Stimulated activated CD4-positive, alpha-beta T cell treated with anti-CD3 and anti-CD28 coated beads, Interleukin-12 subunit alpha, Interleukin-12 subunit beta, amount 100 ng/mL, for 4 hours (primary cell): ENCODE measurements at regions not wholly inside any gene's neighbourhood (a gene's known extent, or its start where the extent isn't known, plus 50 kb on each side); places are given as distances from the start of the nearest gene placed in this dataset.
"Not testable (repeated sequence)": the region's sequence is repeated elsewhere in the genome, so short reads cannot be mapped to it uniquely, and the experiment has no call there.

Source experiments
- DNase-seq: peaks from one replicate; pipeline ENCODE4 v3.0.0-alpha.2; 2020

DNA sequence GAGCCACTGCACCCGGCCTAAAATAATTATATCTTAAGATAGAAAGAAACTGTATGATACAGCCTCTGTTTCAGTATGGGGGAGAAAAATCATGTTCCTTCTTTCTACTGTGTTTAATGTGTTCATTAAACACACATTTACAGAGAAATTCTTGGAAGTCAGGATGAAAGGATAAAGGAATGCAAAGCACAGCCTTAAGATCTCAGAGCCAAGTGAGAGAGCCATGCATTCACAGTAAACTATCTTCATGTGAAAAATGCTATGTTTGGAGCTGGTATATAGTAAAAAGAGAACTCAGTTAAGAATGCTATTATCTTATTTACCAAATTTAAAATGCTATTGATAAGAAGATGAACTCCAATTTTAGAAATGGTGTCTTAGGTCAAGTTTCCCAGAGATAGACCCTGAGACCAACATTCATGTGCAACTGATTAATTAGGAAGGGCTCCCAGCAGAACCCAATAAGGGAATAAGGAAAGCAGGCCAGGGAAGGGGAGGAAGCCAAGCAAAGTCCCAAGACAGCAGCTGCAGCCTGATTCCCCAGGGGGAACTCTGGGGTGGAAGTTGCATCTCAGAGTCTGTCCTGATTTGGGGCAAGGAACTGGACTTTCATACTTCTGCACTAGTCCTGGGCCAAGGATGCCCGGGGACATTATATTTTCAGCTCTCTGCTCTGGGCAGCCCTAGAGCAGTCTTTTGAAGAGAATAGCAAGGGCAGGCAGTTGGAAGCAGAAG, 130.0 kb upstream of the ZNF648 start:
- no peak for DNase-seq

- no peak for DNase-seq
These were observed 128.1 kb upstream of the ZNF648 start for GRCh38 chr1:182189535-182190066.

- no peak for DNase-seq
These were observed 125.2 kb upstream of the ZNF648 start for GRCh38 chr1:182186757-182187146.

DNA sequence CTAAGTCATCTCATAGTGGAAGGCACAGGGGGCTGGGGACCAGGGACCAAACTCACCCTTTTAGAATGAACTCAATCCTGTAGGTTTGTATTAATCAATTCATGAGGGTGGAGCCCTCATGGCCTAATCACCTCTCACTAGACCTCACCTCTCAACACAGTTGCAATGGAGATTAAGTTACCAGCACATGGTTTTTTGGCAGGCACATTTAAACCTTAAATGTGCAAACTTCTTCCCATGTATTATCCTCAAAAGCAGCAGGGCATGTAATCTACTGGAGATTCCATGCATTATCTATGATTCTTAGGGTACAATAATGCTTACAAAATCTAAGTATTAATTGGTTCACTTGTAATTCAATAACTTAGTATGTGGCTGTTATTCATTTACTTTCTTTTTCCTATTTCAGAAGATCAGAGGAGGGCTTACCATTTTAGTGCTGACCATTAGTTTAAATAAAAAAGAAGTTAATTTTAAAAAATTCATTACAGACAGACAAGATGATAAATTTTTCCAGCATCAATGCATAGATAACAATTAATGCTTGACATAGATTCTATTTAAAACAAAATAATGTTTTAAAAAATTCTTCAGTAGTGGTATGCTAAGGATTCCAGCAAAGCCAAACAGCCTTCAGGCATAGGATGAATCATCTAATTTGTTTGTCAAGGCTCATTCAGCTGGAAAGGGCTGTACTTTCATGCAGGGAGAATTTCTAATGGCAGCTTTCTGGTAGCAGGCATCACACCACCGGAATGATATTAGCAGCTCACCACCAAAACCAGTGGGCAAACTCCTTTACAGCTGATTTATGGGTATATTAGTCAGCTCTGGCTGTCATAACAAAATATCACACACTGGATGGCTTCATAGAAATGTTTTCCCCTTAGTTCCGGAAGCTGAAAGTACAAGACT, 124.6 kb upstream of the ZNF648 start:
- DNase-seq, result no peak

DNA sequence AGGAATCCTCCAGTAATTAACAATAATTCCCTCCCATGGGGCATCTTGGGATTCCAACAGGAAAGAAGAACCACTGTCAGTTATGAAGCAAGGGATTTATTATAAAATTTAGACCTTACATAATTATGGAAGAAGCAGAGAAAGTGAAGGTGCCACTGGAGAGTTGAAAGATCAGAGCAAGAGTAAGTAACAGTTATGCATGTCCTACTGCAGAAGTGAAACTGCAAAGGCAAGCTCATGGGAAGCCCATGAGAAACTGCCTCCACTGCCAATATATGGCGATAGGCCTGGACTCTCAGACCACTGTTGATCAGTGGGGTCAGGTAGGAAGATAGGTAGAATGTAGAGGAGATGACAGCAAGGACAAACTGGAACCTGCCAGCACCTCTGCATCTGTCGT, 123.6 kb upstream of the ZNF648 start:
- no peak for DNase-seq

DNA sequence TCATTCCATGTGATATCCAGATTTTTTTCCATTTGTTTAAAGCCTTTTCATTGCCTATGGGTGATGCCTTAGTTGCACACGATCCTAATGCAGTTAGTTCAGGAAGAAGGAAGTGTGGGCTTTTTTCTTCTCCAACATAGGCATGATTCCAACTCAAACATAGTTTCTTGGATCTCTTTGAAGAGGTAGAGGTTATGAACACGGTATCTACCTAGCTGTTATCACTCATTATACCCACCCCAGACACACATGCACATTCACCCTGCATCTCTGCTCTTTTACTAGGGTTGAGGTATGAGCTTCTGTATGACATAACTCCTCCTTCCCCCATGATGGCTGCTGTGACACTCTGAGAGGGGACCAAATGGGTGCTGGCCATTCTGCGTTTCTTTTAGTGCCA, 122.1 kb upstream of the ZNF648 start:
- DNase-seq, result no peak

GRCh38 chr1:182182311-182182710, 120.8 kb upstream of the ZNF648 start:
- DNase-seq, result no peak

- DNase-seq, result no peak
These were observed 119.7 kb upstream of the ZNF648 start for GRCh38 chr1:182181167-182181572.

GRCh38 chr1:182175361-182175931, 113.9 kb upstream of the ZNF648 start:
- DNase-seq, result no peak

DNA sequence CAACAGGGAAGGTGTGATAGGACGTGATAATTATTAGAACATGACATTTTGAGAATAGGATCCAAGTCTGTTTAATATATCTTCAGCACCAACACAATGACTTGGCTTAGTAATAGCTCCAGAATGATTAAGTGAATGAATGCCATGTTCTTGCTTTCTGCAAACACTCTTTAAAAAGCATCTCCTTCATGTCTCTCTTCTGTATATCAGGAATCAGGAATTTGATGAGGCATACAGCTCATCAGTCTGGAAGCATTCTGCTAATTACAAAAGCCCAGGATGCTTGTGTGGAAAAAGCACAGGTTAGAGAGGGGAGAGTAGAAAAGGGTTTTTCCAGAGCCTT, 113.0 kb upstream of the ZNF648 start:
- DNase-seq, result no peak

- no peak for DNase-seq
These were observed 112.4 kb upstream of the ZNF648 start for GRCh38 chr1:182173808-182174512.

DNA sequence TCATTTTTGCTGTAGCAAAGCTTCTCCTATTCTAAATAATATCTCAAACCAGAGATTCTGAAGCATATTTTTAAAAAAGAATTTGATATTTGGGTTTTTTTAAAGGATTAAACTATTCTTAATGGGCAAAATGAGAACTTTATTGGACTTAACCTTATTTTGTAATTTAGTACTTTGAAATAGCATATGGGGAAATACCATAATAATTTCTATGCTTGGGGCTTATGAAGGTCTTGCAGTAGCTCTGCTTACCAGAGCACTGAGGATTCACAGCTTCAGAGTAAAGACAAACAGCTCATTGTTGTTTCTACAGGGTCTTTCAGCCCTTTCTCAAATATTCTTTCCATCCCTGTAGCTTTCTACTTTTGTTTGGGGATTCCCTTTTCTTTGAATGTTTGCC, 111.2 kb upstream of the ZNF648 start:
- no peak for DNase-seq

GRCh38 chr1:182170891-182171461, 109.5 kb upstream of the ZNF648 start:
- no peak for DNase-seq

GRCh38 chr1:182169203-182169602, 107.7 kb upstream of the ZNF648 start:
- DNase-seq, result no peak

DNA sequence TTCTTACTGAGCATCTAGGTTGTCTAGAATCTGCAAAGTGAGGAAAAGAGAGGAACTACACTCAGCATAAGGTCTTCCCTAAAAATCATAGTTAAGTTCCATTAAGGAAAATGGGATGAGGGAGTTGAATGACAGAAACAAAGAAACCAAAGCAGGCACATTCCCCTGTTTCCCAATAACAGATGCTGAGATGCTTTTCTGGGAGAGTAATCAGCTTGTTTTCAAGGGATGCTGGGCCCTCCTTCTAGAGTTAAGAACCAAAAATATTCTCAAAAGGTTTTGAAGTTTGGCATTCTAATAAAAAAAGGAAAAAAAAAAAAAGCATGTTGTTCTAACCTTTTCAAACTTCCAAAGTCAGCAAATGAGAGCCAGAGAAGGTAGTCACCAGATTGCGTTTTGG, 105.2 kb upstream of the ZNF648 start:
- DNase-seq, result no peak

DNA sequence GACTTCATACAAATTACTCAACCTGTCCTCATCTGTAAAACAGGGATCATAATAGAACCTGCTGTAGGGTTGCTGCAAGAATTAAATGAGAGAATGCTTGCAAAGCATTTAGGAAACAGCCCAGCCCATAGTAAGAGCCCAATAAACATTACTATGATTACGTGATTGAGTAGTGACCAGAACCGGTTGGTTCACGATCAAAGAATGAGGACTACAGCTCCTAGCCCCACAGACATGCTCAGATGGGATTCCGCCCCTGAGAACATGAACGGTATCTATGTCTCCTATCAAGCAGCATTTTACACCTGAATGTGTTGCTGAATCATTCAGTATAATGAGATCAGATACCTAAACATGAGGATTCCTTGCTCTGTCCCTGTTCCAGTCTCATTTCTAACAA, 104.8 kb upstream of the ZNF648 start:
- no peak for DNase-seq

GRCh38 chr1:182164273-182164672, 102.8 kb upstream of the ZNF648 start:
- no peak for DNase-seq

DNA sequence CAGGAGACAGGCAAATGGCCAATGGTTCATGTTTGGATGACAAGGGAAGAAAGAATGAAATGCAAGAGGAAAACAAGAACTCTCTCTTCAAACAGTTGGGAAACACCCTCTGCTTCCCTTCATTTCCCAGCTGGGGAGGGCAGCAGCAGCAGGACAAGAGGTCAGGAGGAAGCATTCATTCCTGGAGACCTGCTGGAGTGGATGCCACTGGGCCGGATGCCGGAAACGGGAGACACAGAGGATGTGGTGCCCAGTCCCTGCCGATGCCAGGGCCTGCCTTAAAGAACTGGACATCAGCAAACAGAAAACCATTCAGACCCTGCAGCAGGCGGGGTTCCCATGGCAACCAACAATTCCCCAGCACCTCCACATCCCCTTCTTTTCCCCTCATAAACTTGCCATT, 102.3 kb upstream of the ZNF648 start:
- no peak for DNase-seq

DNA sequence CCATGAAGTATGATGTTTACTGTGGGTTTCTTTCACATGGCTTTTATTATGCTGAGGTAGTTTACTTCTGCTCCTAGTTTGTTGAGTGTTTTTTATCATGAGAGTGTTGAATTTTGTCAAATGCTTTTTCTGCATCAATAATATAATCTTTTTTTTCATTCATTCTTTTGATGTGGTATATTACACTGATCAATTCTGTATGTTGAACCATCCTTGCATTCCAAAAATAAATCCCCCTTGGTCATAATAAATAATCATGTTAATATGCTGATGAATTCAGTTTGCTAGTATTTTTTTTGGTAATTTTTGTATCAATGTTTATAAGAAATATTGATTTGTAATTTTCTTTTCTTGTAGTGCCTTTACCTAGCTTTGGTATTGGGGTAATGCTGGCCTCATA, 97.9 kb upstream of the ZNF648 start:
- DNase-seq, result no peak

DNA sequence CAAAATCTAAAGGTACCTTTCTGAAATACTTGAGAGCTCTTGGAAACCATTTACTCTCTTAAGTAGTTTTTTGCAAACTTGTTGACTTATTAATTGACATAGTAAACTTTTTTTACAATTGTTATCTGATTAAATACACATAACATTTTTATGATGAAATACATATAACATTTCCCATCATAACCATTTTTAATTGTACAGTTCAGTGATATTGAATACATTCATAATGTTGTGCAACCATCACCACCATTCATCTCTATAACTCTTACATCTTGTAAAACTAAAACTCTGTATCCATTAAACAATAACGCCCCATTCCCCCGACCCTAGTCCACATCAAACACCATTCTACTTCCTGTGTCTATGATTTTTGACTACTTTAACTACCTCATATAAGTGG, 95.7 kb upstream of the ZNF648 start:
- DNase-seq, result no peak

GRCh38 chr1:182154425-182154824, 92.9 kb upstream of the ZNF648 start:
- not testable (repeated sequence) for DNase-seq

DNA sequence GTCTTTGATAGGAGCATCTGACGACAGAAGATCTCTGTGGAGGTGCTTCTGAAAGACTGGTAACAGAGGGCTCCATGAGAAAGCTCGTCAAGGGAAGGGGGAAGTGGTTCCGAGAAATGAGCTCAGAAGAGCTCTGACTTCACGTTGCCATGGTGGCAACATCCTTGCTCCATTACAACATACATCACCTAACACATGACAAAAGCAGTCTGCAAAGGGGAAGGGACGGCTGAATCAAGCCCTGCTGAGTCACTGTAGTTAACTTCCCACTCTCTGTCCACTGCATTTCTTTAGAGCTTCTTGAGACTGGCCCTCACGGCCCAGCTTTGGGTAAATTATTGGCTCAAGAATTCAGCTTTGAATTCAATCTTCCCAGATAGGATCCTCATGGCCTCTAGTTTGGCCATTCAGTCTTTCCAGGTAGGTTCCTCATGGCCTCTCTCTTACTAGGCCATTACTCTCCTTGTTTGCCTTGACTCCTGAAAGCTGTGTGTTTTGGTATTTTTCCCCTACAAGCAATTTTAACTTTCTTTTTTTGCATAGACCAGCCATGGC, 88.0 kb upstream of the ZNF648 start:
- no peak for DNase-seq
